Rectal smooth muscle tissue (tissue), 1 donor: ENCODE measurements at regions not wholly inside any gene's neighbourhood (a gene's known extent, or its start where the extent isn't known, plus 50 kb on each side); places are given as distances from the start of the nearest gene placed in this dataset.

Experiments
- H3K27ac ChIP-seq: one replicate; pipeline ENCODE4 v1.7.0; 2013; ENCODE audit warnings: low read depth, low read length, inconsistent platforms
- H3K27me3 ChIP-seq: one replicate; pipeline ENCODE4 v1.7.0; 2013; ENCODE audit warnings: low read length; ENCODE audit not compliant: control insufficient read depth, insufficient read depth
- H3K36me3 ChIP-seq: one replicate; pipeline ENCODE4 v1.7.0; 2013; ENCODE audit warnings: low read length; ENCODE audit not compliant: control insufficient read depth, insufficient read depth
- H3K4me1 ChIP-seq: one replicate; pipeline ENCODE4 v1.7.0; 2013; ENCODE audit warnings: low read length; ENCODE audit not compliant: control insufficient read depth, insufficient read depth
- H3K4me3 ChIP-seq: one replicate; pipeline ENCODE4 v1.7.0; 2013; ENCODE audit warnings: low read length
- H3K9ac ChIP-seq: one replicate; pipeline ENCODE4 v1.7.0; 2013; ENCODE audit warnings: low read length

DNA sequence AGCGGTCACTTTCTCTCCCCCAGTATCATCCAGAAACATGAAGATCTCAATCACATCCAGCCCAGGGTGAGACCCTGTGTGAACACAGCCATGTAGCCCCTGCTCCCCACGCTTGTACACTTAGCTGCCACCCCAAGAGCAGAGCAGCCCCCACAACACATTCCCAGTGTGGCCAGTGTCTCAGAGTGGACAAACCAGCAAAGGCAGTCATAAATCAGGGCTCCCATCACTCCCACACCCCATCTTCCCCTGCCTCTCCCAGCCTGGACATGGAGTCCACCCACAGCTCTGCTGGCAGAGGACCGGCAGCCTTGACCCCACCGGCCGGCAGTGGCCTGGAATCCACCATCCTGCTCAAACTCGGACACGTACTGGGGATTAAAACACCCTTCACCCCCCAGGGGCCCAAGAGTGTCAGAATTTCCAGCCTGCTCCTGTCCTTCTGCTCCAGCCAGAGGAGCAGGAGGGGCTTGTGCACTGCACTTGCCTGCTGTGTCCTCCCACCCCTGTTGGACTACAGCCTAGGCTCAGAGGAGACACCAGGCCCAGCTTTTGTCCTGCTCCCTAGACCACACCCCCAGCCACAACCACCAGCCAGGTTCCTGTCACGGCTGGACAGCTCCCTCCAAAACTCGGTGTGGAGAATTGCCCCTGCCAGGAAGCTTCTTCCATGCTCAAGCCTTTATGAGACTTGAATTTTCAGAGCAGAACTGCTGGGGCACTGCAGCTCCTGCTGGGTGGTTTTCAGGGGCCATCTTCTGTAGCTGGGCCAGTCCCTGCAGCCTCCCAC is 206.1 kb downstream of the SMAD2 start:
- Histone ChIP-seq H3K4me1 (no peaks in the 10 kb centered on the region), H3K9ac (no peak overlapping the region), H3K4me3 (no peak overlapping the region), H3K36me3 (no peaks in the 10 kb centered on the region), H3K27ac (no peak overlapping the region), H3K27me3 (peaks cover 3% of the 10 kb centered on the region)

DNA sequence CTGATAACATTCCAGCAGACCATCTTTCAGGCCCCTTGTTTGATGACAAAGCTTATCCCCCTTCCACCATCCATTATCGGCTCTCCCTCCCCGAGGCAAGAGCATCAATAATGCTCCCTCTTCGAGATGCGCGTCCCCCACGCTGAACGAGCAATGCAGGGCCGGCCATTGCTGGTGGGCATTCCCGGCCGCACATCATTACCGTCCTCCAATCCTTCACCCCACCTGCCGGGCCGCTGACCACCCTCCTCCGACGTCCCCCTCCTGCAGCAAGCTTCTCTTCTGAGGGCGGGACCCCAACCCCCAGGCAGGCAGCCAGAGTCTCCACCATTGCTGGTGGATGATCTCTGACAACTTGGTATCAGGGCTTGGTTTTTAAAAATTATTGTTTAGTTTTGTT is 208.6 kb downstream of the SMAD2 start:
- Histone ChIP-seq H3K27ac (no peak overlapping the region), H3K9ac (no peak overlapping the region), H3K27me3 (peaks cover 3% of the 10 kb centered on the region), H3K36me3 (no peaks in the 10 kb centered on the region), H3K4me1 (no peaks in the 10 kb centered on the region), H3K4me3 (no peak overlapping the region)

DNA sequence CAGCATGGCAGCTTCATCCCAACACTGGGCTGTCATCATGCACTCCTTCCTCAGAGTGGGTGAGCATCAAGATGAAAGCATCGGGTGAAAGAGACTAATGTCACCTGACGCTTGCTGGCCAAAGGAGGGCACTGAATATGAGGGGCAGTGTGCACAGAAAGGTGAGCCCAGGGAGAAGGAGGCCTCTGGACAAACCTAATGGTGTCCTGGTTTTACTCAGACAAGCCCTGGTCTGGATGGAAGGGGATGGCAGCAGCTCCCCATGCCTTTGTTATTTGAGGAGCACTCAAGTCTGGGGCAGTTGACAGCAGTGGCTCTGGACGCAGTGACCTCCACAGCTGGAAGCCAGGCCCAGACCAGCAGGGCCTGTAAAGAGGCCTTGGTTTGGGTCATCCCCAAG is 209.7 kb downstream of the SMAD2 start:
- Histone ChIP-seq H3K9ac (no peak overlapping the region), H3K27me3 (peaks cover 3% of the 10 kb centered on the region), H3K27ac (no peak overlapping the region), H3K4me3 (no peak overlapping the region), H3K36me3 (no peaks in the 10 kb centered on the region), H3K4me1 (no peaks in the 10 kb centered on the region)

DNA sequence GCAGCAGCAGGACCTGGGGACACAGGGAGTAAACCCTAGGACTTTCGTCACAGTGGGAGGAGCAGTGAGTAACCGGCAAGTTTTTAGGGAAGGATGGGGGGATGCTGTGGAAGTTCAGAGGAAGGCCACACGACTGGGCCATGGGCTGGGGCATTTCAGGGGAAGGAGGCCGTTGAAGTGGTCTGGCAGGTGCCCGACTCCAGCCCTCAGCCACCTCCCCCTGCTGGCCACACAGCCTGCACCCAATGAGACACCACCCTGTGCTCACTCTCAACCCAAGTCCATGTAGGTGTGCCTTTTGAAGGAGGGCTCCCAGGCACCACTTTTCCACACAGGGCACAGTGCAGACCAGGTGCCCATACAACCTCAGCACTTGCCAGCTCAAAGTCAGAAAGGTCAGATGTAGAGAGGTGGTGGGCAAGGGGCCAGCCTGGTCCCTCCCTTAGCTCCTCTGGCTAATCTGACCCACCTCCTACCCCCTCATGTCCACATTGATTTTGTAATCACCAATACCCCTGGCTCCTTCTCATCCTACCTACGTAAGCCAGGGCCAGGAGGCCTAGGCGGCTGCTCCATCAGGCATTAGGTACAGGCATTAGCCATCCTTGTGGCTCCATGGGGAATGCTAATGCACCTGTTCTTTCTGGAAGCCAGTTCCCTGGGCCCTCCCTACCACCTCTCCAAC is 211.2 kb downstream of the SMAD2 start:
- no peak overlapping the region for H3K27ac ChIP-seq
- H3K27me3 ChIP-seq: peaks cover 1% of the 10 kb centered on the region
- H3K4me3 ChIP-seq: no peak overlapping the region
- H3K4me1 ChIP-seq: no peaks in the 10 kb centered on the region
- no peak overlapping the region for H3K9ac ChIP-seq
- H3K36me3 ChIP-seq: no peaks in the 10 kb centered on the region

DNA sequence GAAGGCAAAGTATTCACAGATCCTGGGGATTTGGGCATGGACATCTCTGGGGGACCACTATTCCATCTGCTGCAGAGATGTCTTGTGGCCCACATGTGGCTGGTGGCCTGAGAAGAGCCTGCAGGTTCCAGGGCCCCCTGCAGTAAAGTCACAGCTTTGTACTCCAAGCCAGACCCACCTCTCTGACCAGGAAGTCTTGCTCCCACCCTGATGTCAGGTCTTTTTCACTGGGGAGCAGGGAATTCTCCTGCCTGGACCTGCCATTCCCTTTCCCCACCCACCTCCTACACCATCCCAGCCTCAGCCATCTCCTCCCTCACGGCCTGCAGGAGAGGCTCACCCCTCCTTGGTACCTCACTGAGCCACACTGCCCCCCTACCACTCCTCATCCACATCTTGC is 211.8 kb downstream of the SMAD2 start:
- H3K36me3 ChIP-seq: no peaks in the 10 kb centered on the region
- H3K27ac ChIP-seq: no peak overlapping the region
- H3K27me3 ChIP-seq: no peaks in the 10 kb centered on the region
- H3K4me1 ChIP-seq: no peaks in the 10 kb centered on the region
- H3K4me3 ChIP-seq: no peak overlapping the region
- no peak overlapping the region for H3K9ac ChIP-seq

DNA sequence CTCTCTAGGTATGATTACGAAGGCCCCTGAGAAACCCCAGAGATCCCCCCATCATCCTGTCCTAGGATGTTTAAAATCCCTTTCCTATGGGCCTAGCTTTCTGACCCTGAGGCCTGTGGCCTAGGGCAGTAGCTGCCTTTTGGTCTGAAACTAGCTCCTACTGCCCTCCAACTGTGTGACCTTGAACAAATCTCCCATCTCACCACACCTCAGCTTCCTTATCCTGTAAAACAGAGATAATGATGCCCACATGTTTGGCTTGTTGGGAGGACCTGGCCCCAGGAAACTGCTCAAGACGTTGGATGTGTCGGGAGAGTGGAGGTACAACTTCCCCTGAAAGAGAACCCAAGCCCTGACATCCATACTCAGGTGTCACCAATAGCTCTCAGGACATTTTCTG is 213.2 kb downstream of the SMAD2 start:
- no peak overlapping the region for H3K27ac ChIP-seq
- H3K4me3 ChIP-seq: no peak overlapping the region
- no peaks in the 10 kb centered on the region for H3K36me3 ChIP-seq

DNA sequence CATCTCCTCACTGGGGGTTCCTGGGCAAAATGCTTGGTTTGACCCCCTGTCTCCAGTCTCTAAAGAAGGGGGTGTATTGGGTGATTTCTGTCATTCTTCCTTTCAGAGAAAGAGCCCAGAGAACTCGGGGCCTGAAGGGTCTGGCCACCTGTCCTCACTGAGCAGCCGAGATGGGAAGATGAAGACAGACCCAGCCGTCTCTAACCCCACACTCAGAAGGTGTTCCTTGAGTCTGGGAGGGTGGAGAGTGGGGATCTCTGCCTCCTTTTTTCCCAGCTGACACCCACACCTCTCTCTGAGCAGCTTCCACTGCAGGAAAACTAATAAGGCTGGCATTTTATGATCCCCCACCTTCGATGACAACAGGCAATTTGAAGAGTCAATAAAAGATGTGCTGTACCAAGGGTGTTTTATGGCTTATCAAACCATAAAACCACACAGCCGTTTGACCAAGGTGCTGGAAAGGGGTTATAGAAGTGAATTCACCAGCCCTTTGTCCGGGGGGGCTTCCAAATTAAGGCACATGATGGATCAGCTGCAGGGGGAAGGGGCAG is 213.8 kb downstream of the SMAD2 start:
- no peak overlapping the region for H3K27ac ChIP-seq
- H3K27me3 ChIP-seq: no peaks in the 10 kb centered on the region
- no peak overlapping the region for H3K9ac ChIP-seq
- no peaks in the 10 kb centered on the region for H3K4me1 ChIP-seq
- H3K4me3 ChIP-seq: no peak overlapping the region
- no peaks in the 10 kb centered on the region for H3K36me3 ChIP-seq

More for the DNA sequence above, 213.2 kb downstream of the SMAD2 start:
- Histone ChIP-seq H3K4me1 (no peaks in the 10 kb centered on the region), H3K27me3 (no peaks in the 10 kb centered on the region), H3K9ac (no peak overlapping the region)

DNA sequence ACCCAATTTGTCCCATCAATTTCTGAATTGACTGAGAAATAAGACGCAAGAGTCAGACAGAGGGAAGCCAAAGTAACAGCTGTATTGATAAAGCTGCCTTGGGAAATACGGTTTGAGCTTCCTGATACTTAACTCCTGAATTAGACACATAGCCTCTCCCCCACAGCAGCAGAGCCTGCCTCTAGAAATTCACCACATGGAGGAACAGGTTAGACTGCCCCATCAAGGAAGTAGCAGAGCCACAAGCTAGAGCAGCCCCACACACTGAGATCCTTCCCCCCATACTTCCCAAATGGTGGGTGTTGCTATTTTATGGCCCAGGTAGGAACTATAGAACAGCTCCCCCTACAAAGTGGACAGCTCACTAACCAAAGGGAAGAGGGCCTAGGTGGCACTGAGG is 220.0 kb downstream of the SMAD2 start:
- H3K4me3 ChIP-seq: no peak overlapping the region

DNA sequence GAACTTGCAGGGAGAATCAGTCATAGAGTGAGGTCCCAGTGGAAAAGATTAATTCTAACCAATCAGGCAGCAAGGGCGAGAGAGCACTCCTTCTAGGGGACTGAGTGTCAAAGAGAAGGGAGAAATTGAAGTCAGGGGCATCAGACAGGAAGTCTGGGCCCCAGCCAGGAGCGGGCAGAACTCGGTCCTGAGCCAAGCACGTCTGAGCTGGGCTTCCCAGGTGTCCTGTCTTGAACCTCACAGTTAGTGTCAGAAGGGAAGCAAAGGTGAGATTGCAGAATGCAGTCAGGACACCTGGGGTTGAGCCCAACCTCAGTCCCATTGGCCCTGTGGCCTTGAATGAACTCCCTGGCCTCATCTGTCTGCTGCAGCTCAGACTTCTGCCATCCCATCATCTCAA is 220.9 kb downstream of the SMAD2 start:
- Histone ChIP-seq H3K36me3 (no peaks in the 10 kb centered on the region), H3K4me3 (no peak overlapping the region), H3K27me3 (no peaks in the 10 kb centered on the region), H3K27ac (no peak overlapping the region), H3K9ac (no peak overlapping the region), H3K4me1 (no peaks in the 10 kb centered on the region)

More for the DNA sequence above, 220.0 kb downstream of the SMAD2 start:
- H3K27ac ChIP-seq: no peak overlapping the region
- no peaks in the 10 kb centered on the region for H3K36me3 ChIP-seq
- no peak overlapping the region for H3K9ac ChIP-seq
- no peaks in the 10 kb centered on the region for H3K27me3 ChIP-seq
- H3K4me1 ChIP-seq: no peaks in the 10 kb centered on the region

DNA sequence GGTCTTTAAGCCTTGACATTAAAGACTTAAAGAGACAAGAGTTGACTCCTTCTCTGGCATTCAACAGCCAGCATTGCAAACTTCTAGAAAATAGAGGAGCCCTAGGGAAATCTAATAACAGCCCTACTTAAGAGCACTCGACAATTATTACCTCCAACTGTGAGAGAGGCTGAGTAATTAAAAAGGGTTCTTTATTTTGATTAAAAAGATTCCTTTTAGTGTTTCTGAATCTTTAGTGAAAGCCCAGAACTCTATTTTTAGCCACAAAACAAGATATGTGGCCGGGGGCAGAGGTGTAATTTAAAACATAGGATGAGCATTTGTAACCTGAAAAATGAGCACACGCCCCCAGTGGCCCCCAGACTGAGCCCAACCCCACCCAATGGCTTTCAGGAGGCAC is 222.3 kb downstream of the SMAD2 start:
- no peak overlapping the region for H3K4me3 ChIP-seq
- no peaks in the 10 kb centered on the region for H3K27me3 ChIP-seq
- no peak overlapping the region for H3K27ac ChIP-seq
- no peaks in the 10 kb centered on the region for H3K36me3 ChIP-seq
- H3K9ac ChIP-seq: no peak overlapping the region
- H3K4me1 ChIP-seq: no peaks in the 10 kb centered on the region

DNA sequence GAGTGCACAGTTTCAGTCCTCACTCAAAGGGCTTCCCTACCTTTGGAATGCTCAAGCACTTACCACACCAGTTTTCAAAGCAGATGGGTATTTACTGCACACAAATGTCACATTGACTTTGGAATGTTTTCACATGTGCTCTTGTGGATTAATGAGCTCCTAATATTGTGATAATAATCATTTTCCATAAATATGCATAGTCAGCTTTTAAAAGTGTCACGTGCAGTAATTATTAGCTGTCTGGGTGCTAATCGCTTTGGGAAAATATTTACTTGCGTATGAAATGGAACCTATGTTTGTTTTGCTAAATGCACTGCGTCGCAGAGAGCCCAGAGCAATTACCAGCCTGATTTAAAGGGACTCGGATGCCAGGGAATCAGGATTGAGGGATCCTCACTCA is 229.3 kb downstream of the SMAD2 start:
- no peaks in the 10 kb centered on the region for H3K27me3 ChIP-seq
- no peak overlapping the region for H3K4me3 ChIP-seq
- H3K9ac ChIP-seq: no peak overlapping the region
- no peak overlapping the region for H3K27ac ChIP-seq
- H3K36me3 ChIP-seq: no peaks in the 10 kb centered on the region
- no peaks in the 10 kb centered on the region for H3K4me1 ChIP-seq

DNA sequence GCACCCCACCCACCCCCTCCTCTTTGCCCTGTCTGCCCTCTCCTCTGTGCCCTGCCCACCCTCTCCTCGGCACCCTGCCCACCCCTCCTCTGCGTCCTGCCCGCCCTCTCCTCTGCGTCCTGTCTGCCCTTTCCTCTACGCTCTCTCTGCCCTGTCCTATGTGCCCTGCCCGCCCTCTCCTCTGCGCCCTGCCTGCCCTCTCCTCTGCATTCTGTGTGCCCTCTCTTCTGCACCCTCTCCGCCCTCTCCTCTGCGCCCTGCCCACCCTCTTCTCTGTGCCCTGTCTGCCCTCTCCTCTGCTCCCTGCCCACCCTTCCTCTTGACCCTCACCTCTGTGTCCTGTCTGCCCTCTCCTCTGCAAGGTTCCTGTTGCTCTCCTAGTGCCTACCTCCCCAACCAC is 233.6 kb downstream of the SMAD2 start:
- Histone ChIP-seq H3K27ac (no peak overlapping the region), H3K4me1 (no peaks in the 10 kb centered on the region), H3K9ac (no peak overlapping the region), H3K27me3 (no peaks in the 10 kb centered on the region), H3K4me3 (no peak overlapping the region), H3K36me3 (no peaks in the 10 kb centered on the region)

DNA sequence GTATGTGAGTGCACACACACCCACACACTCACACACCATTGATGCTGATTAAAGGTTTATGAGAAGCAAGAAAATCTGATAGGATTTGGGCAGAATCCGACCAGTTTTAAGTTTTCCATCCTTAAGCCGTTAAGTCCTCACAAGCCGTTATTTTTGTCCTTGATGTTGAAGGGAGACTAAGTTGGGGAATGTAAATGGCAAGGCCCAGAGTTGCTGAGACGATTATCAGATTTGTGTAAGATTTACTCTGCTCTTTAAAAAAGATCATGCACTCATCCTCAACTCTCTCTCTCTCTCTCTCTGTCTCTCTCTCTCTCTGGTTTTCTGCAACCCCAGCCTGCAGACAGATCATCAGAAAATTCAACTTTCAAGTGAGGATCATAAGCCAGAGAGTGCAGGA is 238.8 kb downstream of the SMAD2 start:
- H3K36me3 ChIP-seq: no peaks in the 10 kb centered on the region
- H3K9ac ChIP-seq: no peak overlapping the region
- H3K27me3 ChIP-seq: no peaks in the 10 kb centered on the region
- H3K4me3 ChIP-seq: no peak overlapping the region
- H3K4me1 ChIP-seq: no peaks in the 10 kb centered on the region
- no peak overlapping the region for H3K27ac ChIP-seq
